Transverse colon (tissue), 4 donors: ENCODE measurements at regions not wholly inside any gene's neighbourhood (a gene's known extent, or its start where the extent isn't known, plus 50 kb on each side); places are given as distances from the start of the nearest gene placed in this dataset.

ENCODE experiments used
- POLR2A ChIP-seq: fragments of 450-650 bp; IDR thresholded peaks from one replicate; pipeline ENCODE4 v1.6.1; 2016; ENCODE audit warnings: antibody characterized with exemption, mild to moderate bottlenecking, moderate library complexity
- POLR2AphosphoS5 ChIP-seq, 3 donors: sonication (generic); formaldehyde crosslinking; IDR thresholded peaks; one replicate each; pipeline ENCODE4 v1.6.1; 2016; ENCODE audit warnings: antibody characterized with exemption in 3 of 3
- TF ChIP-seq, protein P1 (sequence below), 5 experiments: fragments of 200-600 bp in 3 of 5; fragments of 450-650 bp in 2 of 5; sonication (generic) in 3 of 5; IDR thresholded peaks; 1 replicate in 2 of 5; 2 replicates in 3 of 5; pipeline ENCODE4 v1.5.1; 2016 to 2017; ENCODE audit warnings: antibody characterized with exemption in 5 of 5, inconsistent platforms in 3 of 5, mild to moderate bottlenecking in 2 of 5, moderate library complexity in 1 of 5

GRCh38 chr1:57860931-57861565, 437.2 kb upstream of the DAB1 start:
- TF ChIP-seq, protein P1, sequence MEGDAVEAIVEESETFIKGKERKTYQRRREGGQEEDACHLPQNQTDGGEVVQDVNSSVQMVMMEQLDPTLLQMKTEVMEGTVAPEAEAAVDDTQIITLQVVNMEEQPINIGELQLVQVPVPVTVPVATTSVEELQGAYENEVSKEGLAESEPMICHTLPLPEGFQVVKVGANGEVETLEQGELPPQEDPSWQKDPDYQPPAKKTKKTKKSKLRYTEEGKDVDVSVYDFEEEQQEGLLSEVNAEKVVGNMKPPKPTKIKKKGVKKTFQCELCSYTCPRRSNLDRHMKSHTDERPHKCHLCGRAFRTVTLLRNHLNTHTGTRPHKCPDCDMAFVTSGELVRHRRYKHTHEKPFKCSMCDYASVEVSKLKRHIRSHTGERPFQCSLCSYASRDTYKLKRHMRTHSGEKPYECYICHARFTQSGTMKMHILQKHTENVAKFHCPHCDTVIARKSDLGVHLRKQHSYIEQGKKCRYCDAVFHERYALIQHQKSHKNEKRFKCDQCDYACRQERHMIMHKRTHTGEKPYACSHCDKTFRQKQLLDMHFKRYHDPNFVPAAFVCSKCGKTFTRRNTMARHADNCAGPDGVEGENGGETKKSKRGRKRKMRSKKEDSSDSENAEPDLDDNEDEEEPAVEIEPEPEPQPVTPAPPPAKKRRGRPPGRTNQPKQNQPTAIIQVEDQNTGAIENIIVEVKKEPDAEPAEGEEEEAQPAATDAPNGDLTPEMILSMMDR (IDR thresholded peaks at IDR 0.05): no peak
- TF ChIP-seq POLR2AphosphoS5 (IDR thresholded peaks at IDR 0.05) (no peak), POLR2A (no peak)
